ENCODE measurements at regions not wholly inside any gene's neighbourhood (a gene's known extent, or its start where the extent isn't known, plus 50 kb on each side); places are given as distances from the start of the nearest gene placed in this dataset.

- TF ChIP-seq ZNF331 (CRISPR knock-in tag; IDR thresholded peaks at IDR 0.05) (no peak), PPARG (CRISPR knock-in tag; conservative IDR thresholded peaks at IDR 0.05) (no peak), EZH2 (conservative IDR thresholded peaks at IDR 0.05; ENCODE audit: low read depth, low read length) (no peak), CBX5 (CRISPR knock-in tag; IDR thresholded peaks at IDR 0.05; ENCODE audit: borderline replicate concordance) (no peak), POLR2A (IDR thresholded peaks at IDR 0.05; ENCODE audit: insufficient read depth in 1 of 2, low read depth in 2 of 2, low read length in 2 of 2) (no peak), ELF4 (CRISPR knock-in tag; IDR thresholded peaks at IDR 0.05; ENCODE audit: borderline replicate concordance) (no peak), CTCF (CRISPR knock-in tag; IDR thresholded peaks at IDR 0.05) (peak; percentile 56), ELF1 (CRISPR knock-in tag; IDR thresholded peaks at IDR 0.05) (no peak), GABPB1 (CRISPR knock-in tag; IDR thresholded peaks at IDR 0.05) (no peak), NFRKB (IDR thresholded peaks at IDR 0.05) (no peak), DPF2 (CRISPR knock-in tag; IDR thresholded peaks at IDR 0.05; ENCODE audit: borderline replicate concordance, low read depth) (no peak)
- TF ChIP-seq, protein P1, sequence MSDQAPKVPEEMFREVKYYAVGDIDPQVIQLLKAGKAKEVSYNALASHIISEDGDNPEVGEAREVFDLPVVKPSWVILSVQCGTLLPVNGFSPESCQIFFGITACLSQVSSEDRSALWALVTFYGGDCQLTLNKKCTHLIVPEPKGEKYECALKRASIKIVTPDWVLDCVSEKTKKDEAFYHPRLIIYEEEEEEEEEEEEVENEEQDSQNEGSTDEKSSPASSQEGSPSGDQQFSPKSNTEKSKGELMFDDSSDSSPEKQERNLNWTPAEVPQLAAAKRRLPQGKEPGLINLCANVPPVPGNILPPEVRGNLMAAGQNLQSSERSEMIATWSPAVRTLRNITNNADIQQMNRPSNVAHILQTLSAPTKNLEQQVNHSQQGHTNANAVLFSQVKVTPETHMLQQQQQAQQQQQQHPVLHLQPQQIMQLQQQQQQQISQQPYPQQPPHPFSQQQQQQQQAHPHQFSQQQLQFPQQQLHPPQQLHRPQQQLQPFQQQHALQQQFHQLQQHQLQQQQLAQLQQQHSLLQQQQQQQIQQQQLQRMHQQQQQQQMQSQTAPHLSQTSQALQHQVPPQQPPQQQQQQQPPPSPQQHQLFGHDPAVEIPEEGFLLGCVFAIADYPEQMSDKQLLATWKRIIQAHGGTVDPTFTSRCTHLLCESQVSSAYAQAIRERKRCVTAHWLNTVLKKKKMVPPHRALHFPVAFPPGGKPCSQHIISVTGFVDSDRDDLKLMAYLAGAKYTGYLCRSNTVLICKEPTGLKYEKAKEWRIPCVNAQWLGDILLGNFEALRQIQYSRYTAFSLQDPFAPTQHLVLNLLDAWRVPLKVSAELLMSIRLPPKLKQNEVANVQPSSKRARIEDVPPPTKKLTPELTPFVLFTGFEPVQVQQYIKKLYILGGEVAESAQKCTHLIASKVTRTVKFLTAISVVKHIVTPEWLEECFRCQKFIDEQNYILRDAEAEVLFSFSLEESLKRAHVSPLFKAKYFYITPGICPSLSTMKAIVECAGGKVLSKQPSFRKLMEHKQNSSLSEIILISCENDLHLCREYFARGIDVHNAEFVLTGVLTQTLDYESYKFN (CRISPR knock-in tag; conservative IDR thresholded peaks at IDR 0.05) = no peak
- TF ChIP-seq, protein P2, sequence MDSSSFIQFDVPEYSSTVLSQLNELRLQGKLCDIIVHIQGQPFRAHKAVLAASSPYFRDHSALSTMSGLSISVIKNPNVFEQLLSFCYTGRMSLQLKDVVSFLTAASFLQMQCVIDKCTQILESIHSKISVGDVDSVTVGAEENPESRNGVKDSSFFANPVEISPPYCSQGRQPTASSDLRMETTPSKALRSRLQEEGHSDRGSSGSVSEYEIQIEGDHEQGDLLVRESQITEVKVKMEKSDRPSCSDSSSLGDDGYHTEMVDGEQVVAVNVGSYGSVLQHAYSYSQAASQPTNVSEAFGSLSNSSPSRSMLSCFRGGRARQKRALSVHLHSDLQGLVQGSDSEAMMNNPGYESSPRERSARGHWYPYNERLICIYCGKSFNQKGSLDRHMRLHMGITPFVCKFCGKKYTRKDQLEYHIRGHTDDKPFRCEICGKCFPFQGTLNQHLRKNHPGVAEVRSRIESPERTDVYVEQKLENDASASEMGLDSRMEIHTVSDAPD (CRISPR knock-in tag; IDR thresholded peaks at IDR 0.05) = no peak
Measured at GRCh38 chrX:96372313-96373046, 312.2 kb upstream of the DIAPH2 start.
